PFSK-1 (cell line): ENCODE measurements at regions not wholly inside any gene's neighbourhood (a gene's known extent, or its start where the extent isn't known, plus 50 kb on each side); places are given as distances from the start of the nearest gene placed in this dataset.

ENCODE experiments used
- FOXP2 ChIP-seq: optimal IDR thresholded peaks from 2 replicates; pipeline ENCODE3; 2011; ENCODE audit warnings: borderline replicate concordance, control low read depth, inconsistent platforms; ENCODE audit not compliant: insufficient read depth; ENCODE audit errors: extremely low read length, extremely low read depth
- POLR2AphosphoS5 ChIP-seq: IDR thresholded peaks from 2 replicates; pipeline ENCODE4 v1.6.1; 2012; ENCODE audit warnings: low read depth, mild to moderate bottlenecking, control low read depth, low read length, moderate library complexity
- SIN3A ChIP-seq: IDR thresholded peaks from 2 replicates; pipeline ENCODE4 v1.6.1; 2012; ENCODE audit warnings: mild to moderate bottlenecking, low read length, moderate library complexity, borderline replicate concordance; ENCODE audit not compliant: insufficient read depth
- TAF1 ChIP-seq: IDR thresholded peaks from 2 replicates; pipeline ENCODE4 v1.6.1; 2012; ENCODE audit warnings: low read length, control low read depth, borderline replicate concordance; ENCODE audit not compliant: insufficient read depth

DNA sequence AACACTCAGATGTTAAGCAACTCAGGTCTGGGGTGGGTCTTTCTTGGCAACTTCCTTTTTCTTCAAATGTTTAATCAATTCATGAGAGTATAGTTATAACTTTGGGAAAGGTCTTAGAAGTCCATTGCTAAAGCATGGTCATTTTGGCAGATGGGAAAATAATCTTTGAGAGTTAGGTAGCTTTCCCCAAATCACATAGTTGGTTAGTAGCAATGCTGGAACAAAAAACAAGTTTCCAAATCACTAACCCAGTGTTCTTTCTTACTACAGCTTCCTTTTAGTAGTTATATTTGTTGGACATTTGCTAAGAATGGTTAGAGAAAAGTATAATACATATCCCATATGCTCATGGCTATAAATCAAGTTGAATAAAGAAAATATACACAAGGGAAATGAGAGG lies 185.2 kb upstream of the SLC14A2 start:
- TF ChIP-seq POLR2AphosphoS5, result no peak
- TF ChIP-seq SIN3A, result no peak
- TF ChIP-seq TAF1, result no peak
- no peak for TF ChIP-seq FOXP2
